ENCODE measurements at regions not wholly inside any gene's neighbourhood (a gene's known extent, or its start where the extent isn't known, plus 50 kb on each side); places are given as distances from the start of the nearest gene placed in this dataset.
A peak's percentile ranks its signal among the peaks of the same experiment; 100 is the strongest.

DNA sequence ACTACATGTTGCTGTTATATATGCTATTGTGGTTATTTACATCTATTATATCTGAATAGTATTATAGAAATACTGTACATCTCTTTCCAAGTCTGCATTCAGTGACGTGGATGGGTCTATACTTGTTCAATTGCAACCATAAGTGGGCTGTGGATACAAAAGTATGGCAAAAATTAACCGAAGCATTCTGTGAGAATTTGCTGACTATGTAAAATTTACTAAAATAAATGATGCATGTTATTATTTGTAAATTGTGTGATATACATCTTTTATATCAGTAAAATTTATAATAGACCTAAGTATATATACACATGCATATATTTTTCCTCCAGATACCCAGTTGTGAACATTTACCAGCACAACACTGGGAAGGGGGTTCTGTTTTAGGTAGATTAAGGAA lies 215.1 kb downstream of the NECTIN3 start:
- Histone ChIP-seq H3K27me3 (replicated peaks in 1 of 4; ENCODE audit: control insufficient read depth in 3 of 4, extremely low read depth in 1 of 4, insufficient read depth in 3 of 4, low read length in 3 of 4) (no peaks in the 10 kb centered on the region), H3K4me3 (ENCODE audit: extremely low read depth in 1 of 4, insufficient read depth in 2 of 4, low read depth in 3 of 4, low read length in 4 of 4) (no peak overlapping the region), H2AFZ (ENCODE audit: low read length) (no peak overlapping the region), H3K27ac (ENCODE audit: low read depth, low read length) (no peak overlapping the region), H2BK20ac (ENCODE audit: low read length) (no peak overlapping the region), H2BK12ac (ENCODE audit: low read depth, low read length) (no peak overlapping the region), H3K4me2 (ENCODE audit: insufficient read depth in 1 of 2, low read depth in 2 of 2, low read length in 2 of 2) (no peak overlapping the region), H3K23ac (ENCODE audit: insufficient read length) (no peak overlapping the region), H3K9ac (replicated peaks in 1 of 4; ENCODE audit: extremely low read depth in 1 of 4, low read depth in 3 of 4, low read length in 3 of 4) (no peak overlapping the region), H4K8ac (ENCODE audit: extremely low read depth, insufficient read depth, low read length) (no peak overlapping the region), H3K79me2 (ENCODE audit: control insufficient read depth in 1 of 2, insufficient read depth in 2 of 2, low read length in 2 of 2) (no peaks in the 10 kb centered on the region), H2BK120ac (replicated peaks; ENCODE audit: low read depth, low read length) (no peak overlapping the region), H3K23me2 (ENCODE audit: low read depth, low read length) (no peaks in the 10 kb centered on the region), H3K18ac (ENCODE audit: extremely low read depth, low read length) (no peak overlapping the region), H4K5ac (ENCODE audit: insufficient read length, low read depth, low read length) (no peak overlapping the region), H3K36me3 (ENCODE audit: control insufficient read depth in 2 of 4, insufficient read depth in 4 of 4, low read length in 3 of 4) (no peaks in the 10 kb centered on the region), H4K20me1 (replicated peaks in 1 of 2; ENCODE audit: control insufficient read depth in 1 of 2, insufficient read depth in 2 of 2, low read length in 2 of 2) (no peaks in the 10 kb centered on the region), H3K14ac (ENCODE audit: insufficient read length) (no peak overlapping the region), H3K56ac (replicated peaks; ENCODE audit: insufficient read length, low read depth, low read length) (no peak overlapping the region), H3K9me3 (ENCODE audit: insufficient read depth in 2 of 2, low read depth in 1 of 2, low read length in 1 of 2) (no peaks in the 10 kb centered on the region), H4K91ac (replicated peaks; ENCODE audit: insufficient read length, low read length) (no peak overlapping the region), H2BK5ac (ENCODE audit: low read depth, low read length) (no peak overlapping the region), H3K4me1 (replicated peaks in 1 of 4; ENCODE audit: control insufficient read depth in 3 of 4, insufficient read depth in 4 of 4, low read length in 3 of 4) (no peaks in the 10 kb centered on the region), H3K79me1 (ENCODE audit: low read depth, low read length) (no peaks in the 10 kb centered on the region), H2BK15ac (ENCODE audit: low read length) (no peak overlapping the region), H3K4ac (replicated peaks; ENCODE audit: insufficient read length, low read depth, low read length) (no peak overlapping the region), H2AK5ac (ENCODE audit: low read depth, low read length) (no peak overlapping the region)
- no peak for FAIRE-seq
- no peak for DNase-seq (ENCODE audit: low read depth in 1 of 2, low spot score in 2 of 2)
- WGBS, 2 experiments (ENCODE audit: extremely low coverage in 1 of 2, insufficient coverage in 1 of 2, insufficient read length in 1 of 2, insufficient replicate concordance in 2 of 2, low coverage in 1 of 2, low lambda C conversion rate in 2 of 2, missing lambda C conversion rate in 1 of 2) = 93% methylated on average over 2 of the region's 2 CpGs; no CpG with 5 or more reads in 1 of the 2 experiments
- ChIA-PET CTCF (ENCODE audit: partially characterized antibody) (interaction anchor here (1.6 kb wide), 1 partner anchor 31 kb away, joined by 3 read pairs; no protein-coding TSS in a partner anchor), POLR2A (ENCODE audit: partially characterized antibody) (no interaction called here)
- TF ChIP-seq CBX8 (IDR thresholded peaks at IDR 0.05; ENCODE audit: borderline replicate concordance, low read depth, low read length) (no peak), MAFK (IDR thresholded peaks at IDR 0.05; ENCODE audit: low read depth, low read length) (peak; percentile 86; the same call in 1 of the 2 replicates)

Data from H1 (cell line).